AG08396 (cell line): ENCODE measurements at regions not wholly inside any gene's neighbourhood (a gene's known extent, or its start where the extent isn't known, plus 50 kb on each side); places are given as distances from the start of the nearest gene placed in this dataset.
A peak's percentile ranks its signal among the peaks of the same experiment; 100 is the strongest.
"Not testable (repeated sequence)": the region's sequence is repeated elsewhere in the genome, so short reads cannot be mapped to it uniquely, and the experiment has no call there.

Experiments
- DNase-seq: peaks from one replicate; pipeline ENCODE4 v3.0.0; 2012; ENCODE audit warnings: low spot score, mixed read lengths

DNA sequence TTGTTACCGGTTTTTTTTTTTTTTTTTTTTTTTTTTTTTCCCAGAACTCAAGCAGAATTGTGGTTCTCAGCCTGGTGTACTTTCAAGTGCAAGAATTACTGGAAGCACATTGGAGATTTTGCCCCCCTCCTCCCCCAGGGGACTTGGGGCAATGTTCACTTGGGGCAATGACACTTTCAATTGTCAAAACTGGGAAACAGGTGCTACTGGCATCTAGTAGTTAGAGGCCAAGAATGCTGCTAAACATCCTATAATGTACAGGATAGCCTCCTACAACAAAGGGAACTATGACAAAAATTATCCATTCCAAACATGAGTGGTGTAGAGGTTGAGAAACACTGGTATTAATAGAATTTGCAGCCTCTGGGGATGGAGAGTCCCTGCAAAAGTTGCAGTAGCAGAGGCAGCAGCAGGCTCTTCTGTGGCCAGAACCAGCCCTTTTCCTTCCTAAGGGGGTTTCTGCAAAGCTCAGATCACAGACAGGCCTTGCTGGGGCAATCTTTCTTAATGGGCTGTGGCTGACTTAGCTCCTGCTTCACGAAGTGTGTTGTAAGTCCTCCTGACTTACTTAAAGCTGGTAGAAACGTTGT lies 144.3 kb upstream of the MRPS22 start:
- no peak for DNase-seq

DNA sequence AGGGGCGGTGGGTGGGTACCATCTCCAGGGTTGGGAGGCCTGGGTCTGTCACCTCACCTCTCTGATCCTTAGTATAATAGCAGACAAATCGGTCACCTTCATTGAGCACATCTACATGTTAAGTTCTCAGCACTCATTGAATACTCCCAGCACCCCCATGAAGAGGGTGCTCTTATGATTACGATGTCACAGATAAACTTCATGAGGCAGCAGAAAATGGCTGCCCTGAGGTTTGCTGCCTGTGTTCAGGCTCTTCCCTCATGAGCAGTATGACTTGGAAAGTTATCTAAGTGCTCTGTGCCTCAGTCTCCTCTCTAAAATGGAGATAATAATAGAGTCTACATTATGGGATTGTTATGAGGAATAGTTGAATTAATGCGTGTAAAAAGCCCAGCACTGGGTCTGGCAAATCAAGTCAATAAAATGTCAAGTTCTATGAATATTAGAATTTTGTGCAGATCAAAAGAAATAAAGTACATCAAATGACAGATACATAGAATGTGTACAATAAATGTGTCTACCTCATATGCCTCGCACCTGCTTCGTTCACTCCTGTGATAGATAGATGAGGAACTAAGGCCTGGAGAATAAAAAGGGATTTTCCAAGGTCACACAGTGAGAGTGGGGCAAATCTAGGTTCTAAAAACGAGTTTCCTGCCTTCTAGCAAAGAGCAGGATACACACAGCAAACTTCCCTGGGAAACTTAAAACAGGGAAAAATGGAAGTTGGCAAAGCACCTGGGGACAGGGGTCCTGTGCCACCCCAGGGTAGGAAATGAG lies 142.2 kb upstream of the MRPS22 start:
- no peak for DNase-seq

DNA sequence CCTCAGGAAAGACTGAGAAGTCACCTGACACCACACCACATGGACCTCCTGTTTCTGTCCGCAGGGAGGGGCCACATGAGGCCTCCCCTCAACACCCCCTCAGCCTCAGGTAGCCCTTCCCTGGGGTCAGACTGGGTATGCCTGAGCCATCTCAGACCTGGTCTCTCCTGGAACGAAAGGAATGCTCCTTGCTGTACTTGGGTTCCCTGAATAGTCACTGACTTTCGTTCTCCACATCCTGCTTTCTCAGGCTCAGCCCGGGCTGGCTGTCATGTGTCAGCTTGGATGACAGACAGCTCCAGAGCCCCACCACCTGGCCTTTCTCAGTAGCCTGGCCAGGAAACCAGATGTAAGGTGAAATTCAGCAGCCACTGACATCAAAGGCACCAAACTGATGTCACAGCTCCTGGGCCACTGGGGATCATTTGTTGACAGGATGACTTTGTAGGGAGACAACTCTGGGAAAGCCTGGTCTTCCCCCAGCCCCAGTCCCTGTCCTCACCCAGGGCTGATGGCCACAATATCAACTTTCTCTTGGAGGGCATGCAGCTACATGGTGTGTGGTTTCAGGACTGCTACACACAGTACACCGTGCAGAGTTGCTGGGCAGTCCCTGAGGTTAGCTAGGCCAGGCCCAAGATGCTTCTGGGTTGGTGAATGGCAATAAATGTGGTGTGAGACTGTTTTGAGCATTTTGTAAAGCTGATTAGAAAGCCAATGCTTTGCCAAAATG lies 141.4 kb upstream of the MRPS22 start:
- DNase-seq, result no peak

DNA sequence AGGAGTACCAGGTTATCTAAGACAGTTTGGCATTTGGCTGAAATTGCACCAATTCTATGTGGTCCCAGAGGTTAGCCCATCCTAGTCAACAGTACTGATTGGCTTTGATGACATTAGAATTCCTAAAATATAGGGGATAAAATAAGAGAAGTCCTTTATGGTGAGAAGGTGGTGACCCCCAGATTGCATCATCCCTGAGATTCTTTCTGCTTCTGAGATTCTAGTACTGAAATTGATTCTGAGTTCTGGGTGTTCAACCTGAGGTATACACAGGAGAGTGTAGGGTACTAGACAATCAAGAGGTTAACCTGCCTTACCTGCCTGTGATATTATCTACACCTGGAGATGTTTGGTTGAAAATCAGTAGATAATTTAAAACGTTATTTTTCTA lies 140.9 kb upstream of the MRPS22 start:
- DNase-seq, result no peak

DNA sequence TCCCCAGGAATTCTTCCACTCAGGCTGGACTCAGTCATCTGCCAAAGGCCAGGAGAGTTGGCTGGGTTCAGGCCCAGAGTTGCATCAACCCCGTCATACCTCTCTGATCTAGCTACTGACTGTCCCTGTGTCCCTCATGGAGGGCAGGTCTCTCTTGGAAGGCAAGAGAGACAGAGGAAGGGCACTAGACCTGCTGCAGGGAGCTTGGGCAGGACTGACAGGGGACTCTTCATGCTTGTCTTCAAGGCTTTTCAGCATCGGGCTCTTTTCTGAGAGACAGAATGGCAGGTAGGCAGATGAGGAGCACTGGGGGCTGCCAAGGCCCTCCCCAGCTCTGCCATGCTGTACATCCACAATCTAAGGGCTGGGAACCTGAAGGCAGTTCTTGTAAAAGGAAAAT lies 140.1 kb upstream of the MRPS22 start:
- no peak for DNase-seq

DNA sequence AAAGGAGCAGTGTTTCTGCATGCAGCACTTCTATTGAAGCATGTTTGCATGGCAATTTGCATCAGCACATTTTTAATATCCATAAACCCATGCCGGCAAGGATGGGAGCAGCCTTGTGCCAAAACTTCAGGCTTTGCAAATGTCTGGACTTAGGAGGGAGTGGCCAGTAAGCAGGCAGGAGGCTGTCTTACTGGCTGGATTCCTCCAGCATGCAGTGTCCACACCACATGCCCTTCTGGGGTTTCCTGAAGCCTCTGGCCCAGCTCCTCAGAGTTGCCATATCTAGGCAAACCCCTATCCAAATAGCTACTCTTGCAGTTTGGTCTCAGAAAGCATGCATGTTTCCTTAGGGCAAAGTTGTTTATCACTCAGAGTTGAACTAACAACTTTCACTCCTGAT lies 139.1 kb upstream of the MRPS22 start:
- DNase-seq, result peak; percentile 28

DNA sequence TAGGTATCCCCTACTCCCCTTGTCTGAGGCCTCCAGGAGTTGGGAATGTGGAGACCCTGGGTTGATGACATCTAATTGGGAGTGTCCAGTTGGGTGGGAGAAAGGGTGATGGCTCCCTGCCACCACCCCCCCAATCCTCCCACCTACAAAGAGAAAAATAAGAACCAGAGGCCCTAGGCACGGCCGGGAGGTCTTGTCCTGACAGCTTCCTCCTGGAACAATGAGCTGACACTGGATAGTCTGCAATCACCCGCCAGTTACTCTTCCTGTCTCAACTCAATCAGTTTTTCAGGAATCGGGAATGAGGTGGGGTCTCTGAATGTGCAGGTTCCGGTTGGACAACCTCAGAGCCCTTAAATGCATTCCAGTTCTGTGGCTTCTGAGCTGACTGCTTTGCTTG lies 129.9 kb upstream of the MRPS22 start:
- DNase-seq, result no peak

DNA sequence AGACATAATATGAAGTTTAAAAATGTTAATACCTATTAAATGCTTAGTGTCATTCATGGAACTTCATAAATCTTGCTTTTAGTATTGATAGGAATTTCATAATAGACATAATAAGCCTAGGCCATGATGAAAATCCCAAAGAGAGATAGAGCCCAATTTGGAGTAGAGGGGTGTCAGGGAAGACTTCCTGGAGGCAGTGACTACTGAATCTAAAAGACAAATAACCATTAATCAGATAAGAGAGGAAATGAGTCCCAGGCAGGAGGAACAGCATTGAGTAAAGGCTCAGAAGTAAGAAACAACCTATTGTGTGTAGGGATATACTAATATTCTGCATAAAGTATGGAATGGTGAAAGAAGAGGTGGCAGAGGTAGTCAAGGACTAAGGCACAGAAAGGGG lies 126.9 kb upstream of the MRPS22 start:
- no peak for DNase-seq

DNA sequence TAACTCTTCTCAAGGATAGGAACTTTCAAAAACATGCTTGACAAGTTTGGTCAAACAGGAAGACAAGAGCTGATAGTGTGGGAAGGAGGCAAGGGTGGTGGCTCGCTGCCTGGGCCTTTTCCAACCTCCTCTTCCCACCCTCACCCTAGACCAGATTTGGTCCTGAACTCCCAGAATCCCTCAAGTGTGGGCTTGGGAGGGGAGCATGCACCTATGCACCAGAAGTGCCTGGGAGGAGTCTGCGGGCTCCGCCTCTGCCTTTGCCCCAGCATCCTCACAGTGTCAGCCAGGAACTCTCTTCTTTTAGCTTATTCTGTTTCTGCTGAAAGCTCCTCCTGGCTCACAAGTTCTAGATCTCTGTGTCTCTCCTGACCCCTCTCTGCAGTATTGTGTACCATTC lies 126.2 kb upstream of the MRPS22 start:
- DNase-seq, result no peak

DNA sequence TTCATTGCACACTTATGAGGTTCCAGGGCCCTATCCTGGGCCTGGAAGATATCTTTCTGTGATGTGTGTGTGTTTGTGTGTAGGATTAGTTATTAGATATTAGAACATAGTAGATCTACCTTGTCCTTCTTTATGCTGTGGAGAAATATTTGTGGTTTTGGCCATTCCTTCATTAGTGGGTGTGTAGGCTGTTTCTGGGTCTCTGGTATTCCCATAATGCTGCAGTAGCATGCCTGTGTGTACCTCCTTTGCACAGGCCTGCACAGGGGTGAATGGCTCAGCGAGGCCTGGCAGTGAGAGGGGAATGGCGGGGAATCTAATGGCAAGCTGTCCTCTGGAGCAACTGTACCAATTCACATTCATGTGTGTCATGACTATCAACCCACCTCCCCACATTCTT lies 125.8 kb upstream of the MRPS22 start:
- no peak for DNase-seq

DNA sequence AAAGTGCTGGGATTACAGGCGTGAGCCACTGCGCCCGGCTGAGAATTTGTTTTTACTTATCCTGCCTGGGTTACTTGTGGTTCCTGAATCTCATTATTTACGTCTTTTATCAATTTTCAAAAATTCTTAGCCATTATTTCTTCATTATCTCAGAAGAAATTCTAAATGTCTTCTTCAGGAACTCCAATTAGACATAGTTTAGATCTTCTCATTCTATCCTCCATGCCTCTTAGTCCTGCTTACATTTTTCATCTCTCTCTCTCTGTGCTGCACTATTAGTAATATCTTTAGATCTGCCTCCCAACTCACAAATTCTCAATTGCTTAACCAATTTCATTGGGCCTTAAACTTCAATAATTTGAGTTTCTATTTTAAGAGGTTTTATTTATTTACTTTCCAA lies 124.4 kb upstream of the MRPS22 start:
- no peak for DNase-seq

DNA sequence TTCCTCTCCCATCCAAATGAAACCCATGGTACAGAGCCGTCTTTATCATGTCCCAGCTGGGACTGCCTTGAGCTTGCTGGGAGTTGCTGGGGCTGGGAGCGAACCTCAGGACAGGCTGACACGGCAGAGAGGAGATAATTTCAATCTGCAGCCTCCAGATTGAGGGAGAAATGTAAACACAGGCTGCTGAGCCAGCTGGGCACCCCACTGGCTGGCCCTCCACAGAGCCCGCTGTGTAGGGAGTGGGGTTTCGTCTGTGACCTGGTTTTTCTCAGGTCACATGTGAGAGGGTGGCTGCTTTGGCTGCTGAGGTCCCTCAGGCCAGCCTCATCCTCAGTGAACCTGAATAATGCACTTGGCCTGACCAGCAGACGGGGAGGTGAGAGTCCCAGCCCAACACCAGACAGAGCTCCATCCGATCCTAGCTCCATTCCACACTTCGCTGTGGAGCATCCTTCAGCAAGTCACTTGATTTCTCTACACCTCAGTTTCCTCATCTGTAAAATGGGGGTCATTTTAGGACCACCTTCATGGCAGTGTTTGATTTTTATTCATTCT lies 121.6 kb upstream of the MRPS22 start:
- no peak for DNase-seq

DNA sequence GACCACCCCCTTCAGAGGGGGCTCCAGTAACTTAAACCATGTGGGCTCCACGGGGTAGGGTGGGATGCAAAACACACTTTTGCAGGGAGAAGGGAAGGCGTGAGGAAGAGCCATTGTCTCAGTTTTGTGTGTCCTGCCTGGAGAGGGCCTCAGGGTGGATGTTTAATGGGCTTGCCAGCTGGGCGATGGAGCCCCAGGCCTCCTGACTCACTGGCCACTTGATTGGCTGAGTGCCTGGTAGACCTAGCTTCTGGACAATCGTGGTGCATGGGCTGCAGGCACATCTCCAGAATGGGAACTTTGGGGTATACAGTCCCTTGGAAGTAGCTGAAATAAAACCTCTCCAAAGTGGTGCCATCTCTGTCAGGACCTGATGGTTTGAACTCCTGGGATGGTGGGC lies 118.3 kb upstream of the MRPS22 start:
- no peak for DNase-seq

DNA sequence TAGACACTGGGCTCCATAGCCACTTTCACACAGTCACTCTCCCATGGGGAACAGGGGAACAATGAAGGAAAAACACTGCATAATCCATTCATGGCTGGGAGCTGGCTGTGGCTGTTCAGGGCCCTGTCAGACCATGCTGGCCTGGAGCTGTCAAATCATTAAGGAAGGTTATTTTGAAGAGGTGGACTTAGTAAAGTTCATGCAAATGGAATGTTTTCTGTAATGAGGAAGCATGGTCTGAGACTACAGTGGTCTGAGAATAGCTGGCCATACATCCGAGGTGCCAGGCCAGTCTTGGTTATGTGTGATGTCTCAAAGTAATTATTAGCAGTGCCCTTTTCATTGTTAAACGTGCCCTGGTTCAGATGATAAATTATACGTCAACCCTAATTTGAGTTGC lies 117.1 kb upstream of the MRPS22 start:
- no peak for DNase-seq

DNA sequence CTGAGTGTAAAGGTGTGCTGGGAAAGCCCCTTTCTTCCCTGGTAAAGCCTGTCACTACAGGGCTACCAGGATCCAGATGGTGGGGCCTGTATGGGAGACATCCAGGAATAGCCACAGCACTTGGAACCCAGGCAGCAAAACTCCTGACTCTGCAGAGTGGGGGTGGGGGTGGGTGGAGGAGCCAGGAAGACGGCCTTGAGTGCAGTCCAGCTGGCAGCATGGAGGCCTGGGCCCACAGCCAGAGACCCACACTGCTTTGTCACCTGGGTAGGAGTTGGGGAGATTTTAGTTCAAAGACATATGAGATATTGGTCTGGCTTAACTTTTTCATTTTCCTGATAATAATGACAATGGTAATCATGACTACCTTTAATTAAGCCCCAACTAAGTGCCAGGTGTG lies 116.7 kb upstream of the MRPS22 start:
- no peak for DNase-seq

DNA sequence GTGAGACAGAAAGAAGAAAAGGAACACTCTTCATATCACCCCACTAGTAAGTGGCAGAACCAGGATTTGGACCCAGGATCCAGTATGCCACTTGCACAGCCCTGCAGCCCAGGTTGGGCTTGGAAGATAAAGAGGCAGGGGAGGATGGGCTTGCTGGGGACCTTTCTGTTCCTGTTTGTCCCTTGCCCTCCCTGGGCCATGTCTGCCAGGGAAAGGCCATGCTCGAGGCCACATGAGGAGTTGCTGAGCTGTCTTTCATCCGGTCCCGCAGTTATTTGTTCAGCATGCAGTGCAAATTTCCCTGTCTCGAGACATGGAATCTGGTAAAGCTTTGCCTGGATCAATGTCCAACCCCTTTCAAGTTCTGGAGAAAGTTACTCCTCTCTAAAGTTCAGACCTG lies 116.0 kb upstream of the MRPS22 start:
- DNase-seq, result no peak

DNA sequence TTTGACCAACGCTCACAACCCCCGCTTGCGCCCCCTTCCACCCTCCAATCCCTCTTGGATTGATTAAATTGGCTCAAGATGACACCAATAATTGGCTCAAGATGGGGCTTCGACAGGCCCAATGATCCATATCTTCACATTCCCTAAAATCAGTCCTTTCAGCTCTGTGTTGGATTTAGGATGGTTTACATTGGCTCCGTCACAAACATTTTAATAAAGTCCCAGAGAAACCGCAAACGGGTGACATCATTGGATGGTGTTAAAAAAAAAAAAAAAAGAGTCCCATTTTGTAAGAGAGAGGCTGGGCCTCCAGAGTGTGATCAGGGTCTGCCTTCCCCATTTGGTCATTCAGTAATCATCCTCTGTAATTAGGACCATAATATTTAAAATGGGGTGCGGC lies 113.4 kb upstream of the MRPS22 start:
- DNase-seq, result no peak

DNA sequence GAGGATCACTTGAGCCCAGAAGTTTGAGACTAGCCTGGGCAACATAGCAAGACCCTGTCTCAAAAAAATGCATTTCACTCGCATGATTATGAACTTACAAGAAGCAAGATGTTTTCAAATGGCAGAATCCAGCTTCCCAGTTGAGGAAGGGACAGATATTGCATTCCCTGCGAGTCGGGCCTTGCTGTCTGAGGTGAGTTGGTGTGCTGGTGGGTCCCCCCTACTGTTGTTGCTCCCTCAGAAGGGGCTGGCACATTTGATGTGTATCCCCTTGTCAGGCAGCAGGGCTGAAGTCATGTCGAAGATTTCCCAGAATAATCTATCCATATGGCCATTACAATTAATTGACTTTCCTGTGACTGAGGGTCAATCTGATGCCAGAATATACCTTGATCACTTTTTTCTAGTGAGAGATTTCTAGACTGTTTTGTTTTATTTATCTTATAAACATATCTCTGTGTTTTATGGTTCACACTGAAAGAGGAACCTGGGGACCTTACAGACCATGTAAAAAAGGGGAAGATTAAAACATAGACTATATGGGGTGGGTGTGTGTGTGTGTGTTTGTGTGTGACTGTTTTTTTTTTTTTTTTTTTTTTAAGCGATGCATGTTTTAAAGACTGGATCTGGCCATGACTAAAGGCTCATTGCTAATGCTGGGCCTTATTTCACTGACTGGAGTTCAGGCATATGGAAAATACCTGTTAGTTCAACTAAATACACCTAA lies 112.1 kb upstream of the MRPS22 start:
- no peak for DNase-seq

DNA sequence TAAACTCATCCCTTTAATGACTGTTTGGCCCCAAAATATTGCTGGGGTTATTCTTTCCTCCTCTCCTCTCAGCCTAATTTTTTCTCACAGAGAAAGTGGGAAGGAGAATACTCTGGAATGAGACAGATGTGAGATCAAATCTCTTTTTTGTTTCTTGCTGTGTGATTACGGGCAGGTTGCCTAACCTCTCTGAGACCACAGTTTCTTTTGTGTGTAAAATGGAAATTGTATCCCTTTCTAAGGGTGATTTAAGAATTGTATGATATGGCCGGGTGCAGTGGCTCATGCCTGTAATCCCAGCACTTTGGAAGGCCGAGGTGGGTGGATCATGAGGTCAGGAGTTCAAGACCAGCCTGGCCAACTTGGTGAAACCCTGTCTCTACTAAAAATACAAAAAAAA lies 111.5 kb upstream of the MRPS22 start:
- DNase-seq, result not testable (repeated sequence)

DNA sequence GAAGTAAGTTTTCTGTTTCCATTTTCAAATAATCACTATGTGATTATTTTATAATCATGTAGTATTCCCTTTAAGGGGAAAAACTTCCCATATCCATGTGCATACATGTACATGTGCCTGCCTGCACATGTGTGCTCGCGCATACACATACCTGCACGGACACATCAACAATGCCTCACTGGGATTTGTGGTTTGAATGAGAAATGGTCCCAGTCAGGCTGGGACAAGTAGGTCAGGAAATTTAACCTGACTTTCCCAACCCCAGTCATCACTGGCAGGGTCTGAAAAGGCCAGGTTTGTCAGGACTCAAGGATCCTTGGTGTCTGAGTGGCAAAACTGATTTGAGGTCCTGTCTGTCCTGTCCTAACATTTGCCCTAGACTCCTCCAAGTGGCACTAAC lies 109.3 kb upstream of the MRPS22 start:
- no peak for DNase-seq

DNA sequence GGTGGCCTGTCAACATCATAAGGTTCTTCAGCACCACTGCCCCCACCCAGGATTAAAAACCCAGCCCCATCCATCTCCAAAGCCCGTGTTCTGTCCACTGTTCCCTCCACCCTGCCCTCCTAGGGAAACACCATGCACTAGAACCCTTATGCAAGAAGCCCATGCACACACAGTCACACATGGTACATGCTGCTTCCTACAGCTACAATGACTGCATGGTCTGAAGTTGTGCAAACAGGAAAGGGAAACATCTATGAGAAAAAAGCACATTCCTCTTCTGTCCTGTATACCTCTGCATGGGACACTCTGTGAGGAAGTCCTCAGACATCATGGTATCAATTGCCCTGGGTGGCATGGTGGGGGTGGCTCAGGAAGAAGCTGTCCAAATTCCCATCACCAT lies 108.6 kb upstream of the MRPS22 start:
- DNase-seq, result no peak

DNA sequence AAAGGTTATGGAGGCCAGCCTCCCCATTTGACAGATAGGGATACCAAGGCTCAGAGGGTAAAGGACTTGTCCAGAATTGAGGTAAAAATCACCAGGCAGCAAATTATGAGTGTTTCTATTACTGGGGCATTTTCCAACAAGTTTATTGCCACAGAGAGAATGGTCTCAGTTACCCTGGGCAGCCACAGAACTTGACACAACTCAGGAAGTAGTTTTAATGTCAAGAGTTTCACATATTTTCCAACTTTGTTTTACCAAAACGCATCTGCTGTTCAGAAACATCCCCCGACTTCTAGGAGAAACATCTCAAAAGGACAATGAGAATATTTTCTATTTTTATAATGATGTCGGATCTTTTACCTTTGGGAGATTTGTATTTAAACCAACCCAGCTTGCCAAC lies 107.5 kb upstream of the MRPS22 start:
- DNase-seq, result no peak
